OCI-LY1 (cell line): ENCODE measurements at regions not wholly inside any gene's neighbourhood (a gene's known extent, or its start where the extent isn't known, plus 50 kb on each side); places are given as distances from the start of the nearest gene placed in this dataset.

Experiments used
- CTCF ChIP-seq: fragments of 200-600 bp; sonication (generic), shearing (Covaris generic); IDR thresholded peaks from 2 replicates; pipeline ENCODE4 v1.5.1; 2017; ENCODE audit warnings: mild to moderate bottlenecking, antibody characterized with exemption, low read length, moderate library complexity, mixed read lengths
- EZH2 ChIP-seq: fragments of 200-600 bp; sonication (generic), shearing (Covaris generic); IDR thresholded peaks from 2 replicates; pipeline ENCODE4 v1.8.0; 2017; ENCODE audit warnings: borderline replicate concordance, mixed run types, mild to moderate bottlenecking, antibody characterized with exemption, low read length, moderate library complexity, mixed read lengths

- TF ChIP-seq CTCF (no peak), EZH2 (no peak)
Observed at GRCh38 chr2:8391126-8391525, 290.7 kb upstream of the ID2 start.
